ELR (cell line): ENCODE measurements at regions not wholly inside any gene's neighbourhood (a gene's known extent, or its start where the extent isn't known, plus 50 kb on each side); places are given as distances from the start of the nearest gene placed in this dataset.
"Not testable (repeated sequence)": the region's sequence is repeated elsewhere in the genome, so short reads cannot be mapped to it uniquely, and the experiment has no call there.

Experiments
- DNase-seq: peaks from one replicate; pipeline ENCODE4 v3.0.0-alpha.2; 2015; ENCODE audit warnings: low read depth

- no peak for DNase-seq
Measured at GRCh38 chr1:199929556-199929955, 98.0 kb upstream of the NR5A2 start.

GRCh38 chr1:199930067-199930466, 97.4 kb upstream of the NR5A2 start:
- DNase-seq, result not testable (repeated sequence)

GRCh38 chr1:199931666-199932377, 95.7 kb upstream of the NR5A2 start:
- DNase-seq, result peak; percentile 27

GRCh38 chr1:199932462-199932861, 95.0 kb upstream of the NR5A2 start:
- DNase-seq, result no peak

- no peak for DNase-seq
Measured at GRCh38 chr1:199936441-199936840, 91.1 kb upstream of the NR5A2 start.

- no peak for DNase-seq
Measured at GRCh38 chr1:199937161-199937560, 90.3 kb upstream of the NR5A2 start.

- no peak for DNase-seq
Measured at GRCh38 chr1:199937661-199938060, 89.8 kb upstream of the NR5A2 start.

GRCh38 chr1:199944986-199945385, 82.5 kb upstream of the NR5A2 start:
- no peak for DNase-seq

- no peak for DNase-seq
Measured at GRCh38 chr1:199945591-199945990, 81.9 kb upstream of the NR5A2 start.

- no peak for DNase-seq
Measured at GRCh38 chr1:199946305-199947155, 81.0 kb upstream of the NR5A2 start.

GRCh38 chr1:199948587-199949280, 78.8 kb upstream of the NR5A2 start:
- DNase-seq, result peak; percentile 6

- DNase-seq, result peak; percentile 41
Measured at GRCh38 chr1:199951005-199951404, 76.5 kb upstream of the NR5A2 start.

GRCh38 chr1:199953651-199954050, 73.9 kb upstream of the NR5A2 start:
- no peak for DNase-seq

- DNase-seq, result no peak
Measured at GRCh38 chr1:199954699-199955098, 72.8 kb upstream of the NR5A2 start.

- DNase-seq, result no peak
Measured at GRCh38 chr1:199955235-199955634, 72.3 kb upstream of the NR5A2 start.

- no peak for DNase-seq
Measured at GRCh38 chr1:199956005-199956404, 71.5 kb upstream of the NR5A2 start.

- no peak for DNase-seq
Measured at GRCh38 chr1:199959033-199959774, 68.3 kb upstream of the NR5A2 start.

GRCh38 chr1:199959775-199960110, 67.8 kb upstream of the NR5A2 start:
- DNase-seq, result no peak

- DNase-seq, result no peak
Measured at GRCh38 chr1:199970125-199970524, 57.4 kb upstream of the NR5A2 start.

GRCh38 chr1:199976496-199977144, 50.9 kb upstream of the NR5A2 start:
- DNase-seq, result no peak
